Epithelial cell of proximal tubule (primary cell): ENCODE measurements at regions not wholly inside any gene's neighbourhood (a gene's known extent, or its start where the extent isn't known, plus 50 kb on each side); places are given as distances from the start of the nearest gene placed in this dataset.

Source experiments
- DNase-seq: peaks from one replicate; pipeline ENCODE4 v3.0.0-alpha.2; 2011; ENCODE audit warnings: low read depth
- H3K4me3 ChIP-seq: 2 replicates; pipeline ENCODE4 v1.5.1; 2011; ENCODE audit warnings: low read depth, mild to moderate bottlenecking, low read length
- TF ChIP-seq, protein P1 (sequence below): conservative IDR thresholded peaks from 2 replicates; pipeline ENCODE4 v1.5.1; 2012; ENCODE audit warnings: low read depth, mild to moderate bottlenecking, low read length

DNA sequence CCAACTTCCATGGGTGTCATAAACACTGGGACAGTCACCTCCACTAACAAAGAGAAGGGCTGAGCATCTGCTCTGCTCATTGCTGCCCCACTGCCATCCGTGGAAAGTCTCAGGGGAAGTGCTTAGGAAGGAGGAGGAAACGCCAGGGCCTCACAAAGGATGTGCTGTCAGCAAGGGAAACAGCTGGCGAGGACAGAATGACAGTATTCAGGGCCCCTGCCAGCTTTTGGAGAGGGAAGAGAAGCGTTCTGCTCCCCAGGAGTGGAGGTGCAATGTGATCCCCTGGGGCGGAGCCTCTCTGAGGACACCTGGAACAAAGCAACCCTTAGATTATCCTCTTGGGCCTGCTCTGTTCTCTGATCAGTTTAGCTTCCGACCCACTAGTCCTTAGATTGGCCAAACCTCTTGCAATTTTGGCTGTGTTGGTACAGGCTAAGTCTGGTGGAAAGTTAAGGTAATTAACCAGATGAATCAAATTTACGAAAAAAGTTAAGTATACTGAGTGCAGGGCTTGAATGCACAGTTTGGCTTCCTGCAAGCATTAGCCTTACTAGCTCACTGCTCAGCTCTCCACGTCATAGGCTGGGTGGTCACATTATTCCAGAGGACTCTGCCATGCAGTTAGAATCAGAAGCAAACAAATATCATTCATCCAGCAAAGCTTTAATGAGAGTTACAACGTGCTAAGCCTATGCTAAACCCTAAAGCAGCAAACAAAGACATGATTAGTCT is 170.2 kb upstream of the NFIA start:
- DNase-seq = no peak
- H3K4me3 ChIP-seq = no peak overlapping the region
- TF ChIP-seq, protein P1, sequence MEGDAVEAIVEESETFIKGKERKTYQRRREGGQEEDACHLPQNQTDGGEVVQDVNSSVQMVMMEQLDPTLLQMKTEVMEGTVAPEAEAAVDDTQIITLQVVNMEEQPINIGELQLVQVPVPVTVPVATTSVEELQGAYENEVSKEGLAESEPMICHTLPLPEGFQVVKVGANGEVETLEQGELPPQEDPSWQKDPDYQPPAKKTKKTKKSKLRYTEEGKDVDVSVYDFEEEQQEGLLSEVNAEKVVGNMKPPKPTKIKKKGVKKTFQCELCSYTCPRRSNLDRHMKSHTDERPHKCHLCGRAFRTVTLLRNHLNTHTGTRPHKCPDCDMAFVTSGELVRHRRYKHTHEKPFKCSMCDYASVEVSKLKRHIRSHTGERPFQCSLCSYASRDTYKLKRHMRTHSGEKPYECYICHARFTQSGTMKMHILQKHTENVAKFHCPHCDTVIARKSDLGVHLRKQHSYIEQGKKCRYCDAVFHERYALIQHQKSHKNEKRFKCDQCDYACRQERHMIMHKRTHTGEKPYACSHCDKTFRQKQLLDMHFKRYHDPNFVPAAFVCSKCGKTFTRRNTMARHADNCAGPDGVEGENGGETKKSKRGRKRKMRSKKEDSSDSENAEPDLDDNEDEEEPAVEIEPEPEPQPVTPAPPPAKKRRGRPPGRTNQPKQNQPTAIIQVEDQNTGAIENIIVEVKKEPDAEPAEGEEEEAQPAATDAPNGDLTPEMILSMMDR = no peak

DNA sequence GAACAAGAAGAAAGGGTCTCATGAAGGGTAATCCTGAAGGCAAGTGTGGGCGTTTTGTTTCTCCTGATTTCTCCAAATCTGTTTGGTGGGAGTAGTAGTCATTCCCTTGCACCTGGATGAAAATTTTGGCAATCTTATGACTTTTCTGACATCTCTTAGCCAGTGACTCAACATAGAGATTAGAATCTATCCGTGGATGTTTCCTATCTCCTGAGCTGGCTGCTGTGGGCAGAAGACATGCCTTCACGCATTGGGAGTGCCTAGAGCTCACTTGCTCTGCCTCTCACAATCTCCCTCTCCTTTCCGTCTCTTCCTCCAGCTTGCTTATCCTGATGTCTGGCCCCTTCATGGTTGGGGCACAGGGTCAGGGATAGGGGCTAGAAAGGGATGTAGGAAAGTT is 174.2 kb upstream of the NFIA start:
- TF ChIP-seq, protein P1 = no peak
- no peak for DNase-seq
- no peak overlapping the region for H3K4me3 ChIP-seq

DNA sequence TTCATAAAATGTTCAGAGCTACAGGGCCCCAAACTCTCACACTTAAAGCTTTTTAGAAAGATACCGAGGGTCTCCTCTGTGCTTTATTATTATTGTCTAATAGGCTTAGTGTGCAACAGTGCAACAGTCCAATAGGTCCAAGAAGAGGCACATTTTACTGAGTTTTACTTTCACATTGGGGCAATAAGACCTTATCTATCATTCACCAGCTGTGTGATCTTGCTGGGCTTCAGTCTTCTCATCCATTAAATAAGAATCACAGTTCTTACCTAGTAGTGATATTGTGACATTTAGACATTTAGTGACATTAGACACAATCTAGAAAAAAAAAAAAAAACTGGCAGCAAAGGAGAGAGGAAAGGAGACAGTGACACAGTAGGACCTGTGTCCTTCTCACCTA is 175.8 kb upstream of the NFIA start:
- no peak for DNase-seq
- no peak overlapping the region for H3K4me3 ChIP-seq
- TF ChIP-seq, protein P1 = no peak

DNA sequence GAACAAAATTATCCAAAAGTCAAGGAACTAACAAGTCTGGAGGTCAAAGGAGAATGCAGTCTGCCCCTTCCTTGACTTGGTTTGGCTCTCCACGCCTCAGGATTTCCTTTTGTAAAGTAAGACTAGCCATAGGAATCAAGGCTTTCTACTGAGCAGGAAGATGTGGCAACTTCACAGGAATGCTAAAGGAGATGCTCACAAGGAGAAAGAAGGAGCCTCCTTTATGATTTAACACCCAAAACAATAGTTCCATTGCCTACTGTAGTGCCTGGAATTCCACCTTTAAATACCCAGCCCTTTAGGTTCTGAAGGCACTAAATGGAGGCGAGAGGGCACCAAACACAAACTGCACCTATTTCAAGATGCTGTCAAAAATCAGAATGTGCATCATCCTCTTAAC is 176.3 kb upstream of the NFIA start:
- TF ChIP-seq, protein P1 = no peak
- H3K4me3 ChIP-seq = no peak overlapping the region
- DNase-seq = no peak

DNA sequence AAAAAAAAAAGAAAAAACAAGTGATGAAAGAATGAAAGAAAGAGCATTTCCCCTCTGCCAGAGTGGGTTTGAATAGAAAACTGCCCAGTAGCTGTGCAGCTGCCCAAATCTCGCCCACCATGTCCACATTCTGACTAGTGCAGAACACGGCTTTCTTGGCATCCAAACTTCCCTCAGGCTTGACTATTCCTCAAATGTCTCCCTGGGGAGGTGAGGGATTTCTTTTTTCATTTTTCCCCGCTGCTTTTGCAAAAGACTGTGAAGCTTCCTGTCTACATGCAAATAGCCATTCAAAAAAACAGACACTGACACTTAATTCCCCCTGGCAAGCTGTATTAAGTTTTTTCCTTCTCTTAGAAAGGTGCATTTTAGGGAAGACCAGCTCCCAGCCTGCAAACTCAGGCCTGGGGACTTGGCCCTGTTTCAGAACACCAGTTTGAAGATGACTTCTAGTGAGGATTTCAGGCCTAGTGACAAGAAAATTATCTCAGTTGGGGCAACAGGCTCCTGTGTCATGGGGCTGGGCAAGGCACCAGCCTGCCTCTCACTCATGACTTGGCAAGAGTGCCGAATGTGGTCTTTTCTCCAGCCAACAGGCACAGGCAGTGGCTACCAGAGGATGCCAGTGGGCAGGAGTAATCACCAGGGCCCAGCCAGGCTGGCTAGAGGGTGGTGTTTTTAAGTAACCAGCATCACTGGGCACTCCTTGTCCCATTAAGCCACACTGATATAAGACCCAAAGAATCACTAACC is 178.1 kb upstream of the NFIA start:
- no peak for DNase-seq
- no peak overlapping the region for H3K4me3 ChIP-seq
- TF ChIP-seq, protein P1 = no peak

DNA sequence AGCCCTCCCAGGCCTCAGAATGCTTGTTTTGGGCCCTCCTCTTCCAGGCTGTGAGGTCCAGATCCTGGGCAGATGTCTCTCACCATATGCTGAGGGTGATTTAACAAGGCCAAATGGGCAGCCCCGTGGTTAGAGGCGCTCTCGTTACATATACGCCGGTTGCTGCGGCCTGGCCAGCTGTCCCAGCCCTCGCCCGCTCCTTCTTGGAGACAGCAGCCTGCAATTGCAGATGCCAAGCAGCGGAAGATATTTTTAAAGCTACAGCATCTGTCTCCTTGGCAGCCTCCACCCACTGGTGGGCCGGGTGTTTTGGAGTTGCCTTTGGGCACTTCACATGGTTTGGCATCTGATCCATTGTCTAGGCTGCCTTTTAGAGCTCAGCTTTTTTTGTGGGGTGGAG is 178.8 kb upstream of the NFIA start:
- TF ChIP-seq, protein P1 = no peak
- no peak overlapping the region for H3K4me3 ChIP-seq
- no peak for DNase-seq

DNA sequence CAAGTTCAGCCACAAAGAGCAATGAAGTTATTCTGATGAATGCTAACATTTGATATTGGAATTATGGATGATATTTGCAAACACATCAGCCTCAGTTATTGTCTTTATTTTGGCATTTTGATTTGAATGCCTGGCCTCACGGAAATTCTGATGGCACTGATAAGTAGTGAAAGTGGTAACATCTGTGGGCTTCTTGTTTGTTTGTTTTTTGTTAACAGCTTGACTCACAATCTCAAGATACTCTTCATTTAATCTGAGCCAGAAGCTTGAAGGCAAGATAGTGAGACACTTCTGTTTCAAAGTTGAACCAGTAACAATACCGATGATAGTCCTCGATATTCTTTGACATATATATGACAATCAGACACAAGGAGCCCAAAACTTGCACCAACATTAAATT is 182.9 kb upstream of the NFIA start:
- TF ChIP-seq, protein P1 = no peak
- DNase-seq = no peak
- H3K4me3 ChIP-seq = no peak overlapping the region
